Upper lobe of left lung (tissue), 4 donors: ENCODE measurements at regions not wholly inside any gene's neighbourhood (a gene's known extent, or its start where the extent isn't known, plus 50 kb on each side); places are given as distances from the start of the nearest gene placed in this dataset.

ENCODE experiments used
- CTCF ChIP-seq, 6 experiments: fragments of 450-650 bp in 4 of 6; fragments of 200-600 bp in 2 of 6; sonication (generic) in 2 of 6; IDR thresholded peaks; one replicate each; pipeline ENCODE4 v1.5.1; 2016 to 2019; ENCODE audit warnings: antibody characterized with exemption in 6 of 6
- EP300 ChIP-seq, 4 donors: sonication (generic); formaldehyde crosslinking; IDR thresholded peaks; one replicate each; pipeline ENCODE4 v1.5.1; 2017; ENCODE audit warnings: antibody characterized with exemption in 4 of 4, control low read depth in 2 of 4
- POLR2AphosphoS5 ChIP-seq, 2 donors: sonication (generic); formaldehyde crosslinking; IDR thresholded peaks; one replicate each; pipeline ENCODE4 v1.5.1; 2017; ENCODE audit warnings: antibody characterized with exemption in 2 of 2

- TF ChIP-seq CTCF (IDR thresholded peaks at IDR 0.05) (no peak), EP300 (IDR thresholded peaks at IDR 0.05) (peak in 2 of 4 donors; percentile 41 to 58), POLR2AphosphoS5 (IDR thresholded peaks at IDR 0.05) (peak; percentile 36 to 73)
Measured at GRCh38 chr17:33506889-33507650, 214.0 kb upstream of the ASIC2 start.
